ENCODE measurements at regions not wholly inside any gene's neighbourhood (a gene's known extent, or its start where the extent isn't known, plus 50 kb on each side); places are given as distances from the start of the nearest gene placed in this dataset.
"Not testable (repeated sequence)": the region's sequence is repeated elsewhere in the genome, so short reads cannot be mapped to it uniquely, and the experiment has no call there.

GRCh38 chr3:177758126-177758525 is 560.8 kb upstream of the TBL1XR1 start:
- no peak for DNase-seq

DNA sequence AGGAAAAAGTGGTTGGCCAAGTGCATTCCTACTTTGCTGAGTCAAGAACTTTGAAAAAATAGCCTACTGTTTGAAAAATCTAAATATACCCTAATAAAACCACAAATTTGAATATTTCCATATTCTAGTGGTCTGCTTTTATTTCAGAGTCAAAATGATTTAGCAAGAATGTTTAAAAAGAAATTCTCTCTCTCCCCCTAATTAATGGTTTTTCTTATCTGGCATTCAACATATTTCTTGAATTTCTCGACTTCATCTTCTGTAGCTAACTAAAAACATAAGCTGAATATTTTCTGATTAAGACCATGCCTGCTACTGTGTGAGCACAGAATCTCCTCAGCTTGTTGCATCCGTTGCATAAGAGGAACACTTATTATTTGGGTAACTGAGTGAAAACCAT is 563.5 kb upstream of the TBL1XR1 start:
- DNase-seq: no peak

- DNase-seq: no peak
These were observed 567.2 kb upstream of the TBL1XR1 start for GRCh38 chr3:177764377-177764912.

DNA sequence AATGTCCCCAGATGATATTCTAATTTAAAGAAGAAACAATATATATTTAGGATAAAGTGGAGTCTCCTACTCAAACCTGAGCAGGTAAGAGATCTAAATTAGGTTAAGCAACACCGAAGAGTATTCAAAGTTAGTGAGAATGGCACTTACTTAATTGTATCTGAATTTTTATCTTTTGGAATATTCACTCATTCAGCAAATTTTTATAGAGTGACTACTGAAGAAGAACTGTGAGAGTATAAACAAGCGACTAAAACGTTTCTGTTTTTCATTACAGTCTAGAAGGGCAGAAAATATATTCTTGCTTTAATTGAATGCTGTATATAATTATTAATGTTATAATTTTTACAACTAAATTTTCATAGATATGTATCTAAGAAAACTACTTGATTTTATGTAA is 567.7 kb upstream of the TBL1XR1 start:
- no peak for DNase-seq

- DNase-seq: no peak
These were observed 573.3 kb upstream of the TBL1XR1 start for GRCh38 chr3:177770383-177771230.

- DNase-seq: no peak
These were observed 574.5 kb upstream of the TBL1XR1 start for GRCh38 chr3:177771780-177772179.

DNA sequence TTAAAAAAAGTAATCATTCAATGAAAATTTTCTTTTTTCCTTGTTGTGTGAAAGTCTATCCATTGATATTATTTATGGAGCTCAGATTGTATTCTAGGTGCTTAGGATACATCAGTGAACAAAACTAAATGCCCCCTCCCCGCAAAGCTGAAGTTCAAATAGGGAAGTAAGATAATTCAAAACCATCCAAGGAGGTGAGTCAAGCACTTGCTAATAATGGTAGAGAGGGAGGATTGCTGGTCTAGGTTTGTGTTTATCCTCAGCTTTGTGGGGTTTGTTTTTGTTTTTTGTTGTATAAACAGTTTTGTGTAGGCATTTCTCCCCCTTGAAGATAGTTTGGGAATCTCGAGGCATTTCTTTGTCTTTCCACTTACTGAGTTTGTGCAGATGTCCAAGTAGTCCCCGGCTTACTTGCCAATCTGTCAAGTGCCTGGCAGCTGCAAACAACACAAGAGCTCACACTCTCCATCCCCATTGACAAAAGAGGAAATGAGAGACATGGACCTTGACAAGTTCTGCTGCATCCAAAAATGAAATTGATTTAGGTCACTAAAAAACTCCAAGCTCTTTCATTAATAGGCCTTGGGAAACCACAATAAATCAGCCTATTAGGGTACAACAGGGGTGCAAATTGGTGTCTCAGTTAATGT is 575.8 kb upstream of the TBL1XR1 start:
- DNase-seq: peak in 2 of 3 experiments; percentile 34 to 43

- no peak for DNase-seq
These were observed 576.4 kb upstream of the TBL1XR1 start for GRCh38 chr3:177773717-177774116.

DNA sequence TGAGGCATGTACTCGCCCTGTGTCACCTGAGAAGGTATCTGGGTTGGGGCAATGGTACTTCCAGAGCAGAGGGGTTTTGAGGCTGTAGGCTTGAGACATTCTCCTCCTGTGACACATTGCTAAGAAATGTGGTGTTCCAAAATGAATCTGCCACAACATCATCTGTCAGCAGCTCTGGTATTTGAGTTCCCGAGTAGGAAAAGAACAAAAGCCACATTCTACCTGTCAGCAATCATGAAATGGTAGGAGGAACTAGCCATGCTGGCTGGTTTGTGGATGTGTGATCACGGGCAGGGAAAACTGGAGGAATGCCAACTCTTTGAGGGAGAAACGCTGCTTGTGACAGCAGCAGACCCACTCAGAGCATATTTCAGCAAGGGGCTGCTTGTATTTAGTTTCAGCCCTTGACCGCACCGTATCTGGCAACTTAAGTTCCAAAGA is 579.4 kb upstream of the TBL1XR1 start:
- peak in 2 of 3 experiments; percentile 16 to 58 for DNase-seq

DNA sequence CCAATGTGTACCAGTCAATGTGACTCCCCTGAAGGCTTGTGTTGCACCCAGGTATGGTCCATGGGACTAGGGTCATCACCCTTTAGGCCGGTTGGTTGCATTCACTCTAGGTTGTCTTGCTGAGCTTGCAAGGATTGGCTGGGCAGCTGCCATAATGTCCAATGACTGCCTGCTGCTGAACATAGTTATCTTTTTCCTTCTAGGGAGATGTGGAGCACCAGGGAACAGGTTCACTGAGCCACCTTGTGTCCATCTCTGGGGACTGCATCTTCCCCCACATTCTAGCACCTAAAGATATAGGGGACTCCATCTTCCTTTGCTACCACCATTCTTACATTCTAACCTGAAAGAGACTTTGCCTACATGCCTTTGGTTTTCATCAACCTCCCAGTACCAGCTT is 580.4 kb upstream of the TBL1XR1 start:
- DNase-seq: peak; percentile 51 to 82 (median 62)

GRCh38 chr3:177778633-177779032 is 581.4 kb upstream of the TBL1XR1 start:
- DNase-seq: peak in 2 of 3 experiments; percentile 6 to 36

DNA sequence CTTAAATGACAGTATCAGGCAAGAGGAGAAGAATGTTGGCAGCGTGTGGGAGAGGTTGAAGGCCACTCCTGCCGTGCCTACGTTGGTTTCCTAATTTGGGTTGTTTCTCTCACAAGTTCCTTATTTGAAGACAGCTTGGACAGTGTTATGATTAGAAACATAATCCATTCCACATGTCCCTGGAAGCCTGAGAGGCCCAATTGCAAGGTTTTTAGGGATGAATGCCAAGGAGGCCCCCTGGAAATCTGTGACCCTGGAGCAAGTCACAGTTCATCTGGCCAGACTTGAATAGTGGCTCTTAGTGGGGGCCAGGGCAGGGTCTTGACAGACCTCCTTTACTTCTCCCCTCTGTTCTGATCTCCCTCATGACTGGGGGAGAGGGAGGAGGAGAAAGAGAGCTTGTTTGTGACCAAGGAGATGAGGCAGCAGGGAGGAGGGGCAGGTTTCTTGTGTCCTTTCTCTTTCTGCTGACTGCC is 584.4 kb upstream of the TBL1XR1 start:
- DNase-seq: no peak

DNA sequence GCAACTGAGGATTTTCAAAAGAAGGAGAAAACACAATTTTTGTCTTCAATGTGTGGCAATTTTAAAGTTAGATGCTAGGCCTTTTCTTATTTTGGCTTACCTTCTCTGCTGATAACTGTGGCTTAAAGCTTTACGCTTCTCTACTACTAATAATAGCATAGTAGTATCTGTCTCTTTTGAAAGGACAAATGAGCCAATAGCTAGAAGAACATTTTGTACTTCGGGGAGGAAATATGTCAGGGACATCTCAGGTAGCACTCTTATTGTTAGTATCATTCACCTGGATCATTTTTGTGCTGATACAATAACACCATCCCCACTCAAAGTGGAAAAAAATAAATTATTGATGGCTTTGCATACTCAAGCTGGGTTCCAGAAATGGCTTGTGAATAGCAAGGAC is 586.1 kb upstream of the TBL1XR1 start:
- DNase-seq: no peak

GRCh38 chr3:177783767-177784166 is 586.5 kb upstream of the TBL1XR1 start:
- no peak for DNase-seq

DNA sequence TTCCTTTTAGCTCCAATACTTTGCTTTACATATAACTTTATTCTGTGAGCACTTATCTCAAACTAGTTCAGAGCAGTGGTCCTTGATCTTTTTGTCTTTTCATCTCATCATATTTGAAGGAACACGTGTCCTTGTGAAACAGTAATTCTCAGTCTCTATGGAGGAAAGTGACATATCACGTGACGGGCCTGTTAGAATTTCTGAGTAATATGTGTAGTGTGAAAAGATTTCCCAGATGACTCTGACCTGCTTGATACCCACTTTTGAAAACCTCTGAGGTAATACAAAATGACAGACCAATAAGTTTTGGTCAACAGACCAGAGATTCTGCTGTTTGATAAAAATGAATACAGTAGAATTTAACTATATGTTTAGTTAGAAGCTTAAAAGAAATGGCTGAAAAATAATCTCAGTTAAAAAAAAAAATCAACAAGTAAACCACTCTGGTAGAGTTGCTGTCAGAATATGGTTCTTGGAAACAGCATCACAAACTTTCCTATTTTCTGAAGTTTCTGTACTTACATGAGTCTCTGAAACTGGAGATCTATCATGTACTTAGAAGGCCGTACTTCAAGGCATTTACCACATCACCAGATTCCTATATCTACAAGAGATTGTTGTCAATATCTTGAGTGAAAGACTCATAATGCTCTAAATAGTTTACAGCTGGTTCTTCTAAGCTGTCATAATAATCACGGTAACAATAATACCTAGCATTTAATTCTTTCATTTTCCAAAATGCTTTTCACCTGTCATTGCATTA is 590.2 kb upstream of the TBL1XR1 start:
- no peak for DNase-seq

DNA sequence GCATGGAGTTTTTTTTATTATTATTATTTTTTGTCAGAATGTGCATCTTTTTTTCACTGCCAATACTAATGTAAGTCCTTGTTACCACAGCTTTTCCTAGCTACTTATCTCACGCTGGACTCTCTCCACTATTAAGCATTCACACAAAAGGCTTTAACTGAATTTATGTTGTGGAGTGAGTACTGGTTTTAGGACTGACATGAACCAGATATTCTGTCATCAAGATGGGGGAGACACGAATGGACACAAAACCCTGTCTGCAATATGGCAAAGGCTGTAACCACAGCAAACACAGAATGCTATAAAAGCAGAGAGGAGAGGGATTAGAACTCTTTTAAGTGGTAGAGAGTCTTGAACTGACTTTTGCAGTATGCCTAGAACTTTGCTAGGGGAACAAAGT is 592.2 kb upstream of the TBL1XR1 start:
- DNase-seq: no peak

- DNase-seq: peak in 1 of 3 experiments; percentile 15
These were observed 595.2 kb upstream of the TBL1XR1 start for GRCh38 chr3:177792311-177793030.

GRCh38 chr3:177793451-177793850 is 596.2 kb upstream of the TBL1XR1 start:
- DNase-seq: no peak

- DNase-seq: no peak
These were observed 597.9 kb upstream of the TBL1XR1 start for GRCh38 chr3:177795216-177795615.

DNA sequence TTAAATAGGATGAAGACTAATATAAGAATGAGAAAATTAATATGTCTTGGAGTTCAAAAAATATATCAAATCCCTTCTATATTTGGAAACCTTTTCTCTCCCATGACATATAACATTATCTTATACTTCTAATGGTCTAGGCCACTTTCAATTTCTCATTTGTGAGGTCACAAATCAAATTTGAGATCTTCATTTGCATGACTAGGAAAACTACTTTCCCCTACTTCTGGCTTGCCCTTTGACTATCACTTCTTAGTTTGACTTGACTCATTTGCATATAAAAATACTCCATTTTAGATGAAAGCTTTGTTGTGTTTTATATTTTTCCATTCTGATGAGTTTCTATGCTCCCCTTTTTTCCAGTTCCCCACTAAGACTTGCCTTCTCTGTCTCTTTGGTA is 598.6 kb upstream of the TBL1XR1 start:
- no peak for DNase-seq

- DNase-seq: not testable (repeated sequence)
These were observed 602.9 kb upstream of the TBL1XR1 start for GRCh38 chr3:177800147-177800546.

GRCh38 chr3:177800561-177800960 is 603.3 kb upstream of the TBL1XR1 start:
- DNase-seq: no peak
